Activated T-cell treated with anti-CD3 and anti-CD28 coated beads for 1 hour (primary cell): ENCODE measurements at regions not wholly inside any gene's neighbourhood (a gene's known extent, or its start where the extent isn't known, plus 50 kb on each side); places are given as distances from the start of the nearest gene placed in this dataset.
"Not testable (repeated sequence)": the region's sequence is repeated elsewhere in the genome, so short reads cannot be mapped to it uniquely, and the experiment has no call there.

Experiments
- DNase-seq: peaks from one replicate; pipeline ENCODE4 v3.0.0-alpha.2; 2020; ENCODE audit warnings: low read depth

- DNase-seq, result no peak
Measured at GRCh38 chr5:155116456-155117251, 103.1 kb downstream of the KIF4B start.

GRCh38 chr5:155125551-155126095 lies 112.1 kb downstream of the KIF4B start:
- no peak for DNase-seq

- no peak for DNase-seq
Measured at GRCh38 chr5:155126573-155126972, 113.0 kb downstream of the KIF4B start.

- DNase-seq, result no peak
Measured at GRCh38 chr5:155127552-155127951, 114.0 kb downstream of the KIF4B start.

- DNase-seq, result no peak
Measured at GRCh38 chr5:155128786-155129512, 115.4 kb downstream of the KIF4B start.

GRCh38 chr5:155129513-155129880 lies 115.9 kb downstream of the KIF4B start:
- DNase-seq, result no peak

GRCh38 chr5:155134130-155134529 lies 120.6 kb downstream of the KIF4B start:
- no peak for DNase-seq

- no peak for DNase-seq
Measured at GRCh38 chr5:155136216-155136850, 122.8 kb downstream of the KIF4B start.

- DNase-seq, result no peak
Measured at GRCh38 chr5:155137683-155138082, 124.1 kb downstream of the KIF4B start.

GRCh38 chr5:155140646-155141045 lies 127.1 kb downstream of the KIF4B start:
- DNase-seq, result no peak

GRCh38 chr5:155144956-155145355 lies 131.4 kb downstream of the KIF4B start:
- DNase-seq, result no peak

- DNase-seq, result no peak
Measured at GRCh38 chr5:155147222-155147621, 133.7 kb downstream of the KIF4B start.

- no peak for DNase-seq
Measured at GRCh38 chr5:155148694-155149093, 135.1 kb downstream of the KIF4B start.

GRCh38 chr5:155150012-155150411 lies 136.5 kb downstream of the KIF4B start:
- DNase-seq, result no peak

- DNase-seq, result no peak
Measured at GRCh38 chr5:155154973-155155372, 141.4 kb downstream of the KIF4B start.

- DNase-seq, result not testable (repeated sequence)
Measured at GRCh38 chr5:155163084-155163483, 149.5 kb downstream of the KIF4B start.

- no peak for DNase-seq
Measured at GRCh38 chr5:155167736-155168135, 154.2 kb downstream of the KIF4B start.

GRCh38 chr5:155181542-155181941 lies 168.0 kb downstream of the KIF4B start:
- no peak for DNase-seq

GRCh38 chr5:155189476-155189875 lies 175.9 kb downstream of the KIF4B start:
- DNase-seq, result no peak

GRCh38 chr5:155189981-155190380 lies 176.4 kb downstream of the KIF4B start:
- no peak for DNase-seq

GRCh38 chr5:155193029-155193428 lies 179.5 kb downstream of the KIF4B start:
- no peak for DNase-seq

- no peak for DNase-seq
Measured at GRCh38 chr5:155193483-155194107, 180.0 kb downstream of the KIF4B start.
